Transverse colon (tissue), 3 donors: ENCODE measurements at regions not wholly inside any gene's neighbourhood (a gene's known extent, or its start where the extent isn't known, plus 50 kb on each side); places are given as distances from the start of the nearest gene placed in this dataset.

ENCODE experiments used
- CTCF ChIP-seq, 5 experiments: fragments of 200-600 bp in 3 of 5; fragments of 450-650 bp in 2 of 5; sonication (generic) in 3 of 5; IDR thresholded peaks; 1 replicate in 2 of 5; 2 replicates in 3 of 5; pipeline ENCODE4 v1.5.1; 2016 to 2017; ENCODE audit warnings: antibody characterized with exemption in 5 of 5, inconsistent platforms in 3 of 5, mild to moderate bottlenecking in 2 of 5, moderate library complexity in 1 of 5
- POLR2A ChIP-seq: fragments of 450-650 bp; IDR thresholded peaks from one replicate; pipeline ENCODE4 v1.6.1; 2016; ENCODE audit warnings: antibody characterized with exemption, mild to moderate bottlenecking, moderate library complexity

- TF ChIP-seq CTCF (IDR thresholded peaks at IDR 0.05) (no peak), POLR2A (no peak)
Measured at GRCh38 chrX:42415636-42416035, 362.3 kb downstream of the PPP1R2C start.
